Renal cortex interstitium (tissue), 11 donors: ENCODE measurements at regions not wholly inside any gene's neighbourhood (a gene's known extent, or its start where the extent isn't known, plus 50 kb on each side); places are given as distances from the start of the nearest gene placed in this dataset.
"Not testable (repeated sequence)": the region's sequence is repeated elsewhere in the genome, so short reads cannot be mapped to it uniquely, and the experiment has no call there.

Source experiments
- DNase-seq, 11 donors: peaks; one replicate each; pipeline ENCODE4 v3.0.0-alpha.2; 2013; ENCODE audit warnings: low read depth in 9 of 11, low spot score in 4 of 11; ENCODE audit errors: extremely low read depth in 1 of 11

DNA sequence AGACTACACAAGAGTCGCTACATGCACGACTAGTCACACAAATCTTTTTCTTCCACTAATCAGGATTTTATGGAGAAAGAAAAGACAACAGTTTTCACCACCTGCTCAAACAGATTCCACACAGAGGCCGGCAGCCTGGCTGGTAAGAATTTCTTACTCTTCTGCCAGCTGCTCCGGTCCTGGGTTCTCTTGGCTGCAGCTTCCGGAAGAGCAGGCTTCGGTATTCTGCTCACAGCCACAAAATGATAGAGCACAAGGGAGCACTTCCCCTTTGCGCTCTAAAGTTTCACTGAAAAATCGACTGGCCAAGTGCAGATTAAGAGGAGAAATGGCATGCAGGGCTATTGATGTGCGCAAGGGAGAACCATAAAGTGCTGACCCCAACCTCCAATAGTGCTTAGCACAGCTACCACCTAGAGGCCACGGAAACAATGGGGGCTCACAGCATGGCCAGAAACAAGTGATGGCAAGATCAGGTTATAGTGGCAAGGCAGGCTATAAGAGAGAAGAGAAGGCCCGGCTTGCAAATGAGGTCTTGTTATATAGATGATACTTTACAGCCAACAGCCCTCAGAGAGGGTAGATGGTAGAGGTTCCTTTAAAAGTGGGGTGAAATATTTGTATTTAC lies 114.2 kb upstream of the ACBD5 start:
- DNase-seq: not testable (repeated sequence)

DNA sequence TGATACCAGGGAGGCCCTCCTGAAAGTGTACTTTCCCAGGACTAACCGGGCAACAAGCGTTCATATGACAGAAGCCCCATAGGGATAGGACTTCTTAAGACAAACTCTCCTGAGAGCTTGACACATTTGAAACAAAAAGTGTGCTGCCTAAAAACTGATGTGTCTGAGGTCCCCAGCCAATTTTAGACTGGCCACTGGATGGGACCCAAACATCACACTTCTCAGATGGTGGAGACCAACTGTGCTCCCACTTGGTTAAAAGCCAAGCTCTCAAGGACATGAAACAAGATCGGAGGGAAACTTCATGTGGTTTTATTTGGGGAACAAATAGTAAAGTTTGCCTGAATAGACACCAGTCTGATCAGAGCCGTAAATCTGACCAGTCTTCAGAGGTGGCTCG lies 113.5 kb upstream of the ACBD5 start:
- DNase-seq: not testable (repeated sequence)

DNA sequence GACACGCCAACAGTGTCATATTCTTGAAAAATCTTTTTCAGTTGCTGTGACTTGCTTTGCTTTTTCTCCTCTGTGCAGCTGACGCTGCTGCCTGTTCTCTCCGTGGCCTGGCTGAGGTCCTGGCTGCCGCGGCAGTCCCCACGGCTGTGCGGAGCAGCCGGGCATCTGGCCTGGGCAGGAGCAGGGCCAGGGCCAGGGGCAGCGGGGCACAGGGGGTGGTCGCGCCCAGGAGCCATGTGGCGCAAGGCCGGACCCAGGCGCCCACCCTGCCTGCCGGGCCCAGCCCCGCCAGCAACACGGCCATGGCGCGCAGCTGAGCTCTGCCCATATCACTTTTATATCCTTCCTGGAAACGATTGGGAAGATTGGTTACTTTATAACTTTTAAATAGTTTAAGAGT lies 109.4 kb upstream of the ACBD5 start:
- DNase-seq: no peak

DNA sequence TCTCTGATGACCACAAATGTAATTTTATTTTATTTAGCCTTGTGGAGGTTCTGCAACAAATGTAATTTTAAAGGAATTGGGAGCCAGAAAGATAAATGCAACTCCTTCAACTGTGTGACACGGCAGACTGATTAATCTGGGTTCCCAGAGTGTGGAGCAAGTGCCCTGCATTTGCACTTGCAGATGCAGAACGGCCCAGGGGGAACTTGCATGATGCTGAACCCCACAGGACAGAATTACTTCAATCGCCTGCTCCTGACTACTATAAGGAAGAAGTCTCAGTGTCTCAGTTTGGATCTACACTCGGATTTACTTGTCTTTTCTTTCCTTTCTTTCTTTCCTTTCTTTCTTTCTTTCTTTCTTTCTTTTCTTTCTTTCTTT lies 107.2 kb upstream of the ACBD5 start:
- DNase-seq: not testable (repeated sequence)

DNA sequence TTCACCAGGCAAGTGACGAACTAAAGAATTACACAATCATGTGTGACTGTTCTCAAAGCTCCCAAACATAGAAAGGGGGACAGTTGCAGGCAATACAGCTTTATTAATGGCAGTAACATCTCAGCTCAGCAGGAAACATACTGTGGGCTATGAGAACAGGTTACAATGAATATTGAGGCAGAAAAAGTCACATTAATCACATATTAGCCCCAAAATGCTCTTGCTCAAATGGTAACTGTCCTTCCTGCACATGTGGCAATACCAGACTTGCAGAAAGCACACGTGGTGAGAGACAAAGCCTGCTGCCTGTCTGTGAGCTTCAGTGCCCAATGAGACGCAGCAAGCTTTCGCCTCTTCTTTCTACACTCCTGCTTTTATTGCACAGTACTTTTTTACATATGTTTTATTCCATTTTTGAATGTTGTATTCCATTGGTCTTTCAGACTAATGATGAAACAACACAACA lies 104.9 kb upstream of the ACBD5 start:
- DNase-seq: no peak

DNA sequence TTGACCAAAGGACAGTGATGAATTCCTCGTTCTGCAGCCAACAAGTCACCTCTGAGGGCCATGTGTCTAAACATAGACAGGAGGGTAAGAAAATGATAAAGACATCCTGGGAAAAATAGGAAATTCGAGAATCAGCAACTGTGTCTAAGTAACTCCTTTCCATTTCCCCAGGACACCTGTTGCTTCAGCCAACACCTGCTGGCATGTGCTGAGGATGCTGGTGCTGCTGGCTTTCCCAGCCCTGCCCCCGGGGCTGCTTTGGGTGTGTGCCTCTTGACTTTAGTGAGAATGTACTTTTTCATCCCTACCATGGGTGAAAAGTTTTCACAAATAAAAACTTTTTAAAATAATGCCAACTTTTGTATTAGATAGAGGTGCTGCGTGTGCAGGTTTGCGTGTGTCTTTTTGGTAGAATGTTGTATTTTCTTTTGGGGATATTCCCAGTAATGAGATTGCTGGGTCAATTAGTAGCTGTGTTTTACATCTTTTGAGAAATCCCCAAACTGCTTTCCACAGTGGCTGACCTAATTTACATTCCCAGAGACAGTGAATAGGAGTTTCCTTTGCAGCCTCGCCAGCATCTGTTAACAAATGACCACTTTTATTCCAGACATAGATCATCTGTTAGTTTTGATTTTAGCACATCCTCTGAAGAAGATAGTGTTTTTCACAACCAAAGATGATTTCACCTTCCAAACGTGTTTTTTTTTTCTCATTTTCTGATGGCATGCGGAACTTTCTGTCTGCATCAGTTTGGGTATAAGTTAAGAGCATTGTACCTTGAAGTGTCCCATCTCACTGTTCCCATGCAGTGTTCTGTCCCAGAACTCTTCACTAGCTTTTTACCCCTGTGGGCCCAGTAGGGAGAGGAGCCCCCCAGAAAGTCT lies 104.2 kb upstream of the ACBD5 start:
- no peak for DNase-seq

DNA sequence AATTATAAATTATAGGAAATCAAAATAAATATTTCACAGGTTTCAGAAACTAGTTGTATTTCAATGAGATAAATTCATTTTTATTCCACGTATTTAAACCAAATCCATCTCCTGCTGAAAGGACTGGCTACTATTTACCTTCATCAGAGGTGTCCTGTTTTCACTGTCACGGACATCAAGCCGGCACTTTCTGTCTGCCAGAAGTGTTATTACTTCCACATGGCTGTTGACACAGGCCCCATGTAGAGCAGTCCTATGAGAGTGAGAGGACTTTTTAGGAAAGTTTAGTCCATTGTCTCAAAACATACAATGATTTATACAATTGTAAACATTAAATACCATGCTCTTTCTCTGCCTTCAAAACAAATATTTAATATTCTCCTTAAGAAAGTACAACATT lies 100.4 kb upstream of the ACBD5 start:
- DNase-seq: no peak

DNA sequence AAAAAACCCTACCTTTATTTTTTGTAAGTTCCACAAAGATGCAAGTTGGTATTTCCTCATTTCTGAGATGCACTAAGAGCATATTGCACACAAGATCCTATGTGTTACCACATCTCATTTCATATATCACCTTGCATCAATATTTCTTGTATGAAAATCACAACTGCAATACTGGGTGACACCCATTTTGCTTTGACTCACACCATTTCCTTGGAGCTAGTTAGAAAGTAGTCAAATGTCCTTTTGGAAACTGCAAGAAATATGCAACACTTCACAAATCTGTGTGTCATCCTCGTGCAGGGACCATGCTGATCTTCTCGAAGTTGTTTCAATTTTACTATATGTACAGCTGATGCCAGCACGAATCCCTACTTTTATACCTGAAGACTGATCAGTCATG lies 94.6 kb upstream of the ACBD5 start:
- not testable (repeated sequence) for DNase-seq

DNA sequence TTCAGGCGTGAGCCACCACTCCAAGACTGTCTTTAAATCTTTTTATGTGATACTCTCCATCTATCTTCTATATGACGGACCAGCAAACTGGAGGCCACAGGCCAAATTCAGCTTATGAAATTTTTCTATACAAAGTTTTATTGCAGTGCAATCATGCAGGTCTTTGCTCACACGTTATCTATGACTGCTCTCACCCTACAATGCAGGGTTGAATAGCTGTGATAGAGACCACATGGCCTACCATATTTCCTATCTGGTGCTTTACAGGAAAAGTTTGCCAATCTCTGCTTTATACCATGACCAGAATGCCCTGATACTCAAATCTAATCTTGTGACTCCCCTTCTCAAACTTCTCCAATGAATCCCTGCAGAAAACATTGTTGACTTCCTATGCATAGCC lies 89.5 kb upstream of the ACBD5 start:
- no peak for DNase-seq

DNA sequence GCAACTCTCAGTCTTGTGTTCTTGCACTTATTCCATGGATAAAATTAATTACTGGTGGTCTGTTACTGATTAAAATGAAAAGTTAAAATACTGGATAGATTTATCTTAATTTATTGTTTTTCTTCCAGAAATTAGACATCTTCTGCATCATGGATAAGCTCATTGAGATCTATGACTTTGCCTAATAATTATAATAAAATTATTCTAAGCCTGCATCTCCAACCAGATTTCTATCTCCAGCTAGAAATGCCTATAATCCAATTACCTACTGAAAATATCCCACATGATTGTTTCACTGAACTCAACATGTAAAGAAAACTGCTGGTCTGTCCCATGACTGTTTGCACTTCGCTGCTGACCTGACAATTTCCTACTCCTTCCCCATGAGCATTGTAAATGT lies 88.3 kb upstream of the ACBD5 start:
- no peak for DNase-seq

DNA sequence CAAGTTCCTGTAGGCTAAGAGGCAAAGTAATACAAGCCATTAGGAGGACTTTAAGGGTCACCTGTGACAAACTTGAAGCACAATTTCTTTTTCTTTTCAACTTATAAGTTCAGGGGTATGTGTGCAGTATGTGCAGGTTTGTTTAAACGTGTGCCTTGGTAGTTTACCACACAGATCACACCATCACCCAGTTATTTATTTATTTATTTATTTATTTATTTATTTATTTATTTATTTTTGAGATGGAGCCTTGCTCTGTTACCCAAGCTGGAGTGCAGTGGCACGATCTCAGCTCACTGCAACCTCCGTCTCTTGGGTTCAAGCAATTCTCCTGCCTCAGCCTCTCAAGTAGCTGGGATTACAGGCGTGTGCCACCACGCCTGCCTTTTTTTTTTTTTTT lies 86.2 kb upstream of the ACBD5 start:
- not testable (repeated sequence) for DNase-seq

DNA sequence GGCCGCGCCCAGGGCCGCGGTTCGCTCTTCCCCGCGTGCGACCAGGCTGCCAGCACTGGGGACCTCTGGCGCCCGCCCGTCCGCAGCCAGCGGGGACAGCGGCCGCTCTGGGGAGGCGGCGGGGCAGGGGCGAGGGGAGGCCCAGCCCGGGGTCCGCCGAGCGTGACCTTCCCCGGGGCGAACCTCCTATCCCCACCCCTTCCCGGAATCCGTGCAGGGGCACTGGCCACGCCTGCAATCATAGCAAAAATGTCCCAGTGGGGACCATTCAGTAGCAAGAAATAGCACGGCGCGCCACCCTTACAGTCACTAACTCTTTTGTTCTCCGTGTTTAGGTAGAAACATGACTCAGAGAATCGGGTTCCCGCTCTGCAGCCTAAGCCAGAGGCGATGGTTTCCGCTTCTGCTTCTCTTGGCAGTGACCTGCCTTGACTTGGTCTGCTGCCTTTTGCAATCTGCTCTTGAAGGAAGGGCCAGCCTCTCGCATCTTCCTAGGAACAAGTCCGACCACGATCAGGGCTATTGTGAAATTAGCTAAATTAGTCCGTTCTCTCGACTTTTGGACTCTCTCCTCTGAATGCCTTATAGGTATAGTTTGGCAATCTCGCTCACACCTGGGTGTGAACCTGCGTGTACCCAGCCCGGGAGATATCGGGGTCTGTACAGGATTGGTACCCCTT lies 79.3 kb upstream of the ACBD5 start:
- peak; percentile 15 to 42 (median 24) for DNase-seq

DNA sequence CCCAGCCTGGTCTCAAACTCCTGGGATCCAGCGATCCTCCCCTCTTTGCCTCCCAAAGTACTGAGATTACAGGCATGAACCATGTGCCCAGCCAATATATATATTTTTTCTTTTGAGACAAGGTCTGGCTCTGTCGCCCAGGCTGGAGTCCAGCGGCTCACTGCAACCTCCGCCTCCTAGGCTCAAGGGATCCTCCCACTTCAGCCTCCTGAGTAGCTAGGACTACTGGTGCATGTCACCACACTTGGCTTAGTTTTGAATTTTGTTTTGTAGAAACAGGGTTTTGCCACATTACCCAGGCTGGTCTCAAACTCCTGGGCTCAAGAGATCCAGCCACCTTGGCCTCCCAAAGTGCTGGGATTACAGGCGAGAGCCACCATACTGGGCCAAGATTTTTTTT lies 78.5 kb upstream of the ACBD5 start:
- DNase-seq: not testable (repeated sequence)

DNA sequence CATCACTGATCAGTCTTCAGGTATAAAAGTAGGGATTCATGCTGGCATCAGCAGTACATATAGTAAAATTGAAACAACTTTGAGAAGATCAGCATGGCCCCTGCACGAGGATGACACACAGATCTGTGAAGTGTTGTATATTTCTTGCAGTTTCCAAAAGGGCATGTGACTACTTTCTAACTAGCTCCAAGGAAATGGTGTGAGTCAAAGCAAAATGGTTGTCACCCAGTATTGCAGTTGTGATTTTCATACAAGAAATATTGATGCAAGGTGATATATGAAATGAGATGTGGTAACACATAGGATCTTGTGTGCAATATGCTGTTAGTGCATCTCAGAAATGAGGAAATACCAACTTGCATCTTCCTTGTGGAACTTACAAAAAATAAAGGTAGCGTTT lies 74.5 kb upstream of the ACBD5 start:
- not testable (repeated sequence) for DNase-seq

DNA sequence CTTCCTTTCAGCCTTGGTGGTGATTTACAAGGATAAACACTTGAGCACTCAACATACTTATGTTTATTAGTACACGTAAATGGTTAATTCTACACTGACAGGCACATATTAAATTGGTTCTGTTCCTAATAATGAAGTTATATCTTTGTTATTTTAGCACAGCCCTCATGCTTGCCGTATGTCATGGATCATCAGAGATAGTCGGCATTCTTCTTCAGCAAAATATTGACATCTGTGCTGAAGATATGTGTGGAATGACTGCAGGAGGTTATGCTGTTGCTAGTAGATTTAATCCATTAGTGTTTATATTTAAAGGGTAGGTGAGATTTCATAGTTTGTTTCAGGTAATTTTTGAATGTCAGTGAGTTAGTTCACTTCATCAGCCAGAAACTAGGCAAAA lies 73.0 kb upstream of the ACBD5 start:
- DNase-seq: peak in 1 of 11 donors; percentile 2

DNA sequence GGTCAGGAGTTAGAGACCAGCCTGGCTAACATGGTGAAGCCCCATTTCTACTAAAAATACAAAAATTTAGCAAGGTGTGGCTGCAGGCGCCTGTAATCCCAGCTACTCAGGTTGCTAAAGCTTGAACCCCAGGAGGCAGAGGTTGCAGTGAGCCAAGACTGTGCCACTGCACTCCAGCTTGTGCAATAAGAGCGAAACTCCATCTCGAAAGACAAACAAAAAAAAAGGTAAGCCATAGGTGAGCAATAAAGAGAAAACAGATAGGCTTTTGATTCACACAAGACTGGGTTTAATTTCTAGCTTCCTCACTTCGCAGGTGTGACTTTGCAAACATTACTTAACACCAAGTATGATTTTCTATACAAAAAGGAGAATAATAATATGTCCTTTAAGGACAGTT lies 72.3 kb upstream of the ACBD5 start:
- DNase-seq: no peak

DNA sequence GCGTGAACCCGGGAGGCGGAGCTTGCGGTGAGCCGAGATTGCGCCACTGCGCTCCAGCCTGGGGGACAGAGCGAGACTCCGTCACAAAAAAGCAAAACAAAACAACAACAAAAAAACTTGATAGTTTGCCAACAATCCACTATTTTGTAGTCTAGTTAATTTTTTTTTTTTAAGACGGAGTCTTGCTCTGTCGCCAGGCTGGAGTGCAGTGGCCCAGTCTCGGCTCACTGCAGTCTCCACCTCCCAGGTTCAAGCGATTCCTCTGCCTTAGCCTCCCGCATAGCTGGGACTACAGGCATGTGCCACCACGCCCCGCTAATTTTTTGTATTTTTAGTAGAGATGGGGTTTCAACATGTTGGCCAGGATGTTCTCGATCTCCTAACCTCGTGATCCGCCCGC lies 71.2 kb upstream of the ACBD5 start:
- DNase-seq: not testable (repeated sequence)

DNA sequence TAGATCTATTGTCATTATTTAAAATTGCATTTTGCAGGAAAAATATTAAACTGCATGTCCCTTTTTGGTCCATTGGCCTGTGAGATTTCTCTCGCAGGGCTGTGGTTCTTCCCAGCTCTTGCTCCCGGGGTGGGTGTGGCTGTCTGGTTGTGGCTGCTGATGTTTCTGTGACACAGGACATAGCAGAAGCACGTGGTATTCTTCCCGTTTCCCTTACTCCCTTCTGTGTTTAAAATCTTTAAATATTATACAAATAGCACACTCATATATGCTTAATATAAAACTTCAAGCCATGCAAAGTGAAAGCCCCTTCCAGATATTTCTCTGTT lies 57.9 kb upstream of the ACBD5 start:
- not testable (repeated sequence) for DNase-seq

DNA sequence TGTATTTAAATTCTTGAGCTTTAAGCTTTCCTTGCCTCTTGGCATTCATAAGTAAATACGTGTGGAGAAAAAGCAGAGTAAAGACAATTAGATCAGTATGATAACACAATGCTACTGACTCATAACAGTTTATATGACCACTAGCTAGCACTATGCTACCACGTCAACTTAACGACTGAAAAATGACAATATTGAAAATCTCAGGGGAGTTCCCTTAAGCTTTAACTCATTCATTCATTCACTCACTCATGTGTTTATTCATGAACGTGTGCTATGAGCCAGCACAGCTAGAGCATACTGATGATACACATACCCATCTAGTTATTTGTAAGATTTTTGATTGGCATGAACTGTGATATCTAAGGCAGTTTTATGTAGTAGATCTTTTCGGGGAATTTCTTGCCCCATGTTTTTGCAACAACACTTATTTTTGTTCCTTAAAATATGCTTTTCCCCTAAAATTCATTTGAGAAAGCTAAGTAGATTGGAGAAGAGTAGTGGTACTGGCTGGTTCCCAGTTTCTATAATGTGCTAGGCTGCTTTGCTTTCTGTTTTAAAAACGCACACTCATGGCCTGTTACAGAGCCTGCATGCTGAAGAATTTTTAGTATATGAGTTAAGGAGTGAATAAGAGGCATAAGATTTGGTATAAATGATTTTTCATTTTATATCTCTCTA lies 57.4 kb upstream of the ACBD5 start:
- DNase-seq: no peak

DNA sequence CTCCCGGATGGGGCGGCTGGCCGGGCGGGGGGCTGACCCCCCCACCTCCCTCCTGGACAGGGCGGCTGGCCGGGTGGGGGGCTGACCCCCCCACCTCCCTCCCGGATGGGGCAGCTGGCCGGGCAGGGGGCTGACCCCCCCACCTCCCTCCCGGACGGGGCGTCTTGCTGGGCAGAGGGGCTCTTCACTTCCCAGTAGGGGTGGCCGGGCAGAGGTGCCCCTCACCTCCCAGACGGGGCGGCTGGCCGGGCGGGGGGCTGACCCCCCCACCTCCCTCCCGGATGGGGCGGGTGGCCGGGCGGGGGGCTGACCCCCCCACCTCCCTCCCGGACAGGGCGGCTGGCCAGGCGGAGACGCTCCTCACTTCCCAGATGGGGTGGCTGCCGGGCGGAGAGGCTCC lies 55.7 kb upstream of the ACBD5 start:
- DNase-seq: not testable (repeated sequence)
